RWPE1 (cell line): ENCODE measurements at regions not wholly inside any gene's neighbourhood (a gene's known extent, or its start where the extent isn't known, plus 50 kb on each side); places are given as distances from the start of the nearest gene placed in this dataset.

Source experiments
- CTCF ChIA-PET: fragments of 350-600 bp; sonication (Branson Sonifier 250); formaldehyde crosslinking; extraction: SDS; loops from one replicate; lab custom pipeline; 2021; lab: Yijun Ruan, JAX
- POLR2A ChIA-PET: fragments of 400-600 bp; formaldehyde crosslinking; extraction: SDS; loops from one replicate; lab custom pipeline; 2020; ENCODE audit warnings: antibody characterized with exemption; ENCODE audit not compliant: low non-redundant PET; lab: Yijun Ruan, JAX
- DNase-seq: peaks from one replicate; pipeline ENCODE4 v3.0.0; 2012; ENCODE audit warnings: low spot score
- H3K27ac ChIP-seq: fragments of 450-650 bp; 2 replicates; pipeline ENCODE4 v1.5.1; 2017
- CTCF ChIP-seq: fragments of 450-650 bp; conservative IDR thresholded peaks from 2 replicates; pipeline ENCODE4 v1.5.1; 2017; ENCODE audit warnings: low read depth, mild to moderate bottlenecking

- TF ChIP-seq CTCF, result no peak
- ChIA-PET CTCF (interaction anchor here (1.3 kb wide), 1 partner anchor 191 kb away, joined by 3 read pairs; no protein-coding TSS in a partner anchor), POLR2A (no interaction called here)
- DNase-seq, result no peak
- no peak overlapping the region for H3K27ac ChIP-seq
Measured at GRCh38 chr1:185404907-185405568, 88.0 kb upstream of the IVNS1ABP start.

DNA sequence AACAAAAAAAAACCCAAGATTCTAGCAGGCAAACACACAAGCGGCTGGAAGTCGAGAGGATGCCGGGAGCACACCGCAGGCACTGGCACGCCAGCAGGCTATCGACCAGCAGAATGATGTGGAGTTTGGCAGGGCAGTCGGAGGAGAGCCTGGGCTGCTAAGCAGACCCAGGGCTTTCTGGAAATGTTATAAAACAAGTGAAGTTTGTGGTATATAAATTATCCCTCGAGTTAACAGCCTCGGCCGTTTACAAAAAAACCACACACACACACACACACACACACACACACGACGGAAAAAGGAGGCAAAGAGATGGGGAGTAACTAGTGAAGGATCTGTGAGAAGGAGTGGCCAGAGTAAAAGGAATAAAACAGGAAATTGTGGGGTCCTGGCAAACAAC is 87.2 kb upstream of the IVNS1ABP start:
- CTCF ChIA-PET, result no interaction called here
- TF ChIP-seq CTCF, result no peak
- no peak for DNase-seq
- POLR2A ChIA-PET, result no interaction called here
- H3K27ac ChIP-seq, result peak overlapping the region; percentile 43; the same call in 1 of the 2 replicates

DNA sequence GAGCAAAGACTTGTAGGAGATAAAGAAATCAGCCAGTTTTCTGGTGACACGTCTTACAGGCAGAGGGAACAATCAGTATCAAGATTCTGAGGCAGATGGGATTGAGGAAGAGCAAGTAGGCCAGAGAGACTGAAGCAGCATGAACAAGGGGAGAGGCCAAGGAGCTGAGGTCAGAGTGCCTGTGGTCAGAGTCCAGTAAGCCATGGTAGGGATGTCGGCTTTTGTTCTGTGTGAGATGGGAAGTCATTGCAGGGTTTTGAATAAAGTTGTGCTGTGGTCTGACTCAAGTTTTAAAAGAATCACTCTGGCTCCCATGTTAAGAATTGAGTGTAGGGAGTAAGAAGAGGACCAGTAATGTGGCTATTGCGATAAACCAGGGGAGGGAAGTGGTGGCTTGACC is 85.9 kb upstream of the IVNS1ABP start:
- no peak for TF ChIP-seq CTCF
- DNase-seq, result no peak
- no peak overlapping the region for H3K27ac ChIP-seq
- CTCF ChIA-PET, result no interaction called here
- POLR2A ChIA-PET, result no interaction called here

- DNase-seq, result peak; percentile 75
- CTCF ChIA-PET, result interaction anchor here (0.5 kb wide), 1 partner anchor 97 kb away, joined by 3 read pairs; no protein-coding TSS in a partner anchor
- TF ChIP-seq CTCF, result no peak
- H3K27ac ChIP-seq, result peak overlapping the region; percentile 81
- POLR2A ChIA-PET, result no interaction called here
Measured at GRCh38 chr1:185401019-185401418, 84.0 kb upstream of the IVNS1ABP start.

DNA sequence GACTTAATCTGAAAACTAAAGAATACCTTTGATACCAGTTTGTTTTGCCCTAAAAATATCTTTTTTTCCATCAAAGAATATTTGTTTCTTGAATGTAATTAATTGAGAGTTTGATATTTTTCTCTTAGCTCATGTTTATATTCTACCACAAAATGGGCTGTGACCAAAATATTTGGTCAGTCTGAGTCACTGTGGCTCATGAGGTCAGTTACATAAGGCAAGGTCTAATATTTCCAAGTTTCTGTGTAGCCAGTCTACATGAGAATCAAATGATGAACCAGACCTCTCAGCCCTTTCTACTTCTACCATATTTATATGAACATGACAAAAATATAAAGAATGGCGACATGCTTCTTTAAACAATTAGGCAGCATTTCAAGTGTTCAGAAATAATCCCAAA is 83.0 kb upstream of the IVNS1ABP start:
- no peak for TF ChIP-seq CTCF
- peak overlapping the region; percentile 81 for H3K27ac ChIP-seq
- ChIA-PET POLR2A (interaction anchor here (0.7 kb wide), 1 partner anchor 85 kb away, joined by 3 read pairs; no protein-coding TSS in a partner anchor), CTCF (no interaction called here)
- DNase-seq, result peak; percentile 24

GRCh38 chr1:185398599-185398998 is 81.6 kb upstream of the IVNS1ABP start:
- CTCF ChIA-PET, result interaction anchor here (0.6 to 0.7 kb wide), 2 partner anchors 335 to 575 kb away, joined by 3 read pairs; partner anchors contain the start of gene HMCN1
- POLR2A ChIA-PET, result no interaction called here
- no peak for TF ChIP-seq CTCF
- no peak for DNase-seq
- no peak overlapping the region for H3K27ac ChIP-seq
